ENCODE measurements at regions not wholly inside any gene's neighbourhood (a gene's known extent, or its start where the extent isn't known, plus 50 kb on each side); places are given as distances from the start of the nearest gene placed in this dataset.

- DNase-seq (ENCODE audit: low read depth, low spot score), result no peak
- H3K4me3 ChIP-seq (ENCODE audit: low read length), result no peak overlapping the region
These were observed 69.5 kb upstream of the ZC3H12C start for GRCh38 chr11:110023711-110024110.

- DNase-seq (ENCODE audit: low read depth, low spot score), result no peak
These were observed 66.2 kb upstream of the ZC3H12C start for GRCh38 chr11:110026858-110027626.

GRCh38 chr11:110027627-110028371 lies 65.4 kb upstream of the ZC3H12C start:
- H3K4me3 ChIP-seq (ENCODE audit: low read length), result no peak overlapping the region
- no peak for DNase-seq (ENCODE audit: low read depth, low spot score)

More at GRCh38 chr11:110026858-110027626, 66.2 kb upstream of the ZC3H12C start:
- no peak overlapping the region for H3K4me3 ChIP-seq (ENCODE audit: low read length)

GRCh38 chr11:110028921-110029320 lies 64.3 kb upstream of the ZC3H12C start:
- no peak overlapping the region for H3K4me3 ChIP-seq (ENCODE audit: low read length)
- DNase-seq (ENCODE audit: low read depth, low spot score), result no peak

- no peak for DNase-seq (ENCODE audit: low read depth, low spot score)
- no peak overlapping the region for H3K4me3 ChIP-seq (ENCODE audit: low read length)
These were observed 63.5 kb upstream of the ZC3H12C start for GRCh38 chr11:110029714-110030113.

DNA sequence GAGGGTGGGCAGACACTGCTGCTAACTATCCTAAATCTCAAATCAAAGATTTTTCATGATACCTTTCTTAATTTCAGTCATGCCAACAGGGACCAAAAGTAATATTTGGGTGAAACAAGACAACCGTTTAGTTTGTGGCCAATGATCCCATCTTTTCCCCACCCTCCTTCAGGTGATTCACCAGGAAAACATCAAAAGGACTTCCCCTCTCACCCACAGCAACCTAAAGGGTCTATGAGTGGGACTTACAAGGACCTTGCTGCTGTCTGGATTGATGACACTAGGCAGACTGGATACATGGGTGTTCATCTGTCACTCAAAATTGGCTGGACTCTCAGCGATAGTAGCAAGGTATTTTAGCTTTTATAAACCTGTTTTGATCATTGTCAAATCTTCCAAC lies 62.0 kb upstream of the ZC3H12C start:
- no peak for DNase-seq (ENCODE audit: low read depth, low spot score)

GRCh38 chr11:110032259-110032658 lies 60.9 kb upstream of the ZC3H12C start:
- no peak overlapping the region for H3K4me3 ChIP-seq (ENCODE audit: low read length)
- no peak for DNase-seq (ENCODE audit: low read depth, low spot score)

More for the DNA sequence above, 62.0 kb upstream of the ZC3H12C start:
- no peak overlapping the region for H3K4me3 ChIP-seq (ENCODE audit: low read length)

- H3K4me3 ChIP-seq (ENCODE audit: low read length), result no peak overlapping the region
- no peak for DNase-seq (ENCODE audit: low read depth, low spot score)
These were observed 60.1 kb upstream of the ZC3H12C start for GRCh38 chr11:110032957-110033570.

DNA sequence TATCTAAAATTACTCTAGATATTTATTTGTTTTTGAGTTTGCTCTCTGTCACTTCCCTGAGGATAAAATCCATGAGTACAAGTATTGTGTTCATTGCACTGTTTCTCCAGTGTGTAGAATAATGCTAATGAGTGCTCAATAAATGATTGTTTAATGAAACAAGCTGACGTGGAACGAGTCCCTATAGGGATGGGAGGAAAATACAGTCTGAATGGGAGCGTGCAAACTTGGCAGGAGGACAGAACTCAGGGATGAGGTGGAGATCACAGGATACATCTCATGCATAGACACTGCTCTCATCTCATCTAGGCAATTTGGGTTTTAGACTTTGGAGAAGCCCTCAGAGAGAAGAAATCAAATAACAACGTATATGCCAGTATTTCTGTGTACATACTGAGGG lies 58.4 kb upstream of the ZC3H12C start:
- no peak overlapping the region for H3K4me3 ChIP-seq (ENCODE audit: low read length)
- no peak for DNase-seq (ENCODE audit: low read depth, low spot score)

GRCh38 chr11:110035357-110035756 lies 57.8 kb upstream of the ZC3H12C start:
- no peak overlapping the region for H3K4me3 ChIP-seq (ENCODE audit: low read length)
- DNase-seq (ENCODE audit: low read depth, low spot score), result no peak

GRCh38 chr11:110038201-110038600 lies 55.0 kb upstream of the ZC3H12C start:
- DNase-seq (ENCODE audit: low read depth, low spot score), result no peak
- no peak overlapping the region for H3K4me3 ChIP-seq (ENCODE audit: low read length)

All from Jurkat, Clone E6-1 (cell line).